Gastroesophageal sphincter (tissue), 3 donors: ENCODE measurements at regions not wholly inside any gene's neighbourhood (a gene's known extent, or its start where the extent isn't known, plus 50 kb on each side); places are given as distances from the start of the nearest gene placed in this dataset.

ENCODE experiments used
- POLR2AphosphoS5 ChIP-seq: sonication (generic); formaldehyde crosslinking; IDR thresholded peaks from one replicate; pipeline ENCODE4 v1.6.1; 2017; ENCODE audit warnings: antibody characterized with exemption
- TF ChIP-seq, protein P1 (sequence below), 4 experiments: fragments of 200-600 bp in 2 of 4; fragments of 450-650 bp in 2 of 4; sonication (generic) in 1 of 4; IDR thresholded peaks; one replicate each; pipeline ENCODE4 v1.5.1; 2017 to 2019; ENCODE audit warnings: antibody characterized with exemption in 4 of 4, mild to moderate bottlenecking in 2 of 4, moderate library complexity in 2 of 4

DNA sequence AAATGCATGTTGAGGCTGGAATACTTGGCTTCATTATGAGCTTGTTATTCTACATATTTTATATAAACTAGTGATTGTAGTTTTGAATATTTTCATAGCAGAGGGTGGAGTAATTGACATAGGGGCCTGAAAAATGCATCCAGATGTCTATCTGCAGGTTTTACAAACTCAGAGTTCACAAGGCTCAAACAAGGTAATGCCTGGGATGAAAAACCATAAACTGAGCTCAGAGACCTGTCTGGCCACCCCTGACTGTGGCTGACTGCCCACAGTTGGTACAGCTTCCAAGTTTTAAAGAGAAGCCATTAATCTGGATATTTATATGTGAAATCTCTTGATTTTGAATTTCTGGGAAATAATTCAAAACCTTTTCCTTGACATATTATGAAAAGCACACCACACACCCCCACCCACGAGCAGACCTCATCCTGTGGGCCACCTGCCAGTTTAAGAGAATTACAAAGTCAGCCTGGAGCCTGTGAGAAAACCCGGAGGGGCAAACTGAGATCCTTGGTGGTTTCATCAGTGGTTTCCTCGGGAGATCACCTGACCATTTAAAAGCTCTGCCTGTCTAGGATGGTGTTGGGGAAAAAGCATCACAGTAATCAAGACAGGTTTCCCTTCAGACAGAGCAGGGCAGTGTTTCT lies 230.1 kb downstream of the SAMD5 start:
- TF ChIP-seq, protein P1, sequence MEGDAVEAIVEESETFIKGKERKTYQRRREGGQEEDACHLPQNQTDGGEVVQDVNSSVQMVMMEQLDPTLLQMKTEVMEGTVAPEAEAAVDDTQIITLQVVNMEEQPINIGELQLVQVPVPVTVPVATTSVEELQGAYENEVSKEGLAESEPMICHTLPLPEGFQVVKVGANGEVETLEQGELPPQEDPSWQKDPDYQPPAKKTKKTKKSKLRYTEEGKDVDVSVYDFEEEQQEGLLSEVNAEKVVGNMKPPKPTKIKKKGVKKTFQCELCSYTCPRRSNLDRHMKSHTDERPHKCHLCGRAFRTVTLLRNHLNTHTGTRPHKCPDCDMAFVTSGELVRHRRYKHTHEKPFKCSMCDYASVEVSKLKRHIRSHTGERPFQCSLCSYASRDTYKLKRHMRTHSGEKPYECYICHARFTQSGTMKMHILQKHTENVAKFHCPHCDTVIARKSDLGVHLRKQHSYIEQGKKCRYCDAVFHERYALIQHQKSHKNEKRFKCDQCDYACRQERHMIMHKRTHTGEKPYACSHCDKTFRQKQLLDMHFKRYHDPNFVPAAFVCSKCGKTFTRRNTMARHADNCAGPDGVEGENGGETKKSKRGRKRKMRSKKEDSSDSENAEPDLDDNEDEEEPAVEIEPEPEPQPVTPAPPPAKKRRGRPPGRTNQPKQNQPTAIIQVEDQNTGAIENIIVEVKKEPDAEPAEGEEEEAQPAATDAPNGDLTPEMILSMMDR (IDR thresholded peaks at IDR 0.05), result no peak
- no peak for TF ChIP-seq POLR2AphosphoS5
